Globus pallidus (tissue), 1 donor: ENCODE measurements at regions not wholly inside any gene's neighbourhood (a gene's known extent, or its start where the extent isn't known, plus 50 kb on each side); places are given as distances from the start of the nearest gene placed in this dataset.
"Not testable (repeated sequence)": the region's sequence is repeated elsewhere in the genome, so short reads cannot be mapped to it uniquely, and the experiment has no call there.

Experiments used
- DNase-seq: peaks from one replicate; pipeline ENCODE4 v3.0.0-alpha.2; 2015; ENCODE audit warnings: low spot score

DNA sequence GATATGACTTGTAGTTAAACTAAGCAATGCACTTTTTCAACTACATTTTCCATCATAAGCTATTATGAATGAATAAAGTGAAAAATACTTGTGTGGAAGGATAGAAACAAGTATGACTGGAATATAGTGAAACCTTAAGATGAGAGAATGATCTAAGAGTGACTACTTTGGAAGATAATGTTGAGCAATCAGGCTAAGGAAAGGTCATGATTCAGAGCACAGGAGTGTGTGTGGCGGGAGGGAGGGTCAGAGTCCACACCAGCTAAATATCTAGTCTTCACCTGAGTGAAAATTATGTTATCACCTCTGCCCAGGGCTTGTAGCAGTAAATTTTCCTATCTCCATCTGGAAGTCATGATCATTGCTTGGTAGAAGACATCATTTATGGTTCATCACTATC is 833.4 kb upstream of the ATXN8OS start:
- no peak for DNase-seq

DNA sequence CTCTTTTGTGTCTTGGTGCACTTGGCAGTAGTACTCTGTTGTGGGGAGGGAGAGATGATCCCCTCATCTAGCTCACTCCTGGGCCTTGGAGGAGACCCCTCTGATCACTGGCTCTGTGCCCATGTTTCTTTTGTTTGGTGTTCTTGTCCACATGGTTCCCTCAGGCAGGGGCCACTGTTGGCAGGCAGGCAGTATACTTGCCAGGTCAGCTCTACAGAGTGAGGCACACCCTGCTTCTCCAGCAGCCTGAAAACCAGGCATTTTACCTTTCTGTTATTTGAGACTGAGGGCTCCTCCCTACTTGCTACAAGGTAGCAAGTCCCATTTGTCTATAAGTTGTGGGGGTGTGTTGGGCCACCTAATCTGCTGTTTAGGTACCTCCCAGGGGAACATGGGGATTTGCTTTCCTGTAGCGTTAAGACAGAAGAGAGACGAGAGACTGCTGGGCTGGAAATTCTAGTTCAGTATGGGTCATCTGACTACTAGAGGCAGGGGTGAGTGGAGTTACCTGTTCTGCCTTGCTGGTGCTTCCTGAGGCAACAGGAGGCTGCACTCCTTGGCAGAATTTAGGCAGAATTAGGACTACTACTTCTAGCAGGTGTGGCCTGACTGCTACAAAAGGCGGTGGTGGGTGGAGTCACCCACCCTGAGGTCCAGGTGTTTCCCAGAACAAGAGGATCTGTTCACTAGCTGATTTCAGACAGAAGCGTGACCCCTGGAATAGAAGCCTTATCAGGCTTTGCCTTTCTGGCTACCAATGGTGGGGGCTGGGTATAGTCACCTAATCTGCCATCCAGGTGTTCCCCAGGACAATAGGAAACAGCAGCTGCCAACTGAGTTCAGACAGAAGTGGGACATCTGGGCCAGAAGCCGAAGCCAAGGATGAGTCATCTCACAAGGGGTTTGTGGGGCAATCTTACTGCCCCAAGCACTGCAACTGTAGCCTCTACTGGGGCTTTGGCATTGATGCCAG is 843.0 kb upstream of the ATXN8OS start:
- no peak for DNase-seq

DNA sequence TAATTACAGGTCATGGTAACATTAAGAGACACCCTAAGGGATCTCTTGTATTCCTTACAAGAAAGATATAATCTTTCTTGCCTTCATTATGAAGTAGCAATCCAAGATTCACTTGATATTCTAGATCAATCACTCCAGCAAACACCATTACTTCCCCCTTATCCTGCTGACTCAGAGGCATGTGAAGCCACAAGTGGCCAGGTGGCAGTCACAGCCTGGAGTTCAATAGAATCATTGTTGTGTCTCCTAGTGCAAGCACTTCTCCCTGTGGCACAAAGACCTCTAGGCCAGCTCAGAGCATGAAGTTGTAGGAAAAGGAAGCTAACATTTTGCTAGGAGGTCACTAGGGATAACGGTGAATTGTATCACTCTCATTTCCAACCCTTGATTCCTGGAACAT is 864.3 kb upstream of the ATXN8OS start:
- no peak for DNase-seq

DNA sequence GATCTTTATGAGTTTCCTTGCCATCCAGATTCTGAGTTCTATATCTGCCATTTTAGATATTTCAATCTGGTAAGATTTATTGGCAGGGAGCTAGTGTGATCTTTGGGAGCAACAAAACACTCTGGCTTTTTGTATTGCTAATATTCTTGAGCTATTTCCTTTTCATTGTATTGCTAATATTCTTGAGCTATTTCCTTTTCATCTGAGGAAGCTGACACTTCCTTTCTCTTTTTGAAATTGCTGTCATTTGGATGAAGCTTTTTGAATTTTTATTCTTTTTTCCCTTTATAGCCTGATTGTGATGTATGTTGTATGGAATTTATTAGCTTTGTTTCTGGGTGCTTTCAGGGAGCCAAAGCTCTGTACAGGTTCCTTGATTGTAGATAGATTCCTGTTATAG is 873.5 kb upstream of the ATXN8OS start:
- DNase-seq = no peak

DNA sequence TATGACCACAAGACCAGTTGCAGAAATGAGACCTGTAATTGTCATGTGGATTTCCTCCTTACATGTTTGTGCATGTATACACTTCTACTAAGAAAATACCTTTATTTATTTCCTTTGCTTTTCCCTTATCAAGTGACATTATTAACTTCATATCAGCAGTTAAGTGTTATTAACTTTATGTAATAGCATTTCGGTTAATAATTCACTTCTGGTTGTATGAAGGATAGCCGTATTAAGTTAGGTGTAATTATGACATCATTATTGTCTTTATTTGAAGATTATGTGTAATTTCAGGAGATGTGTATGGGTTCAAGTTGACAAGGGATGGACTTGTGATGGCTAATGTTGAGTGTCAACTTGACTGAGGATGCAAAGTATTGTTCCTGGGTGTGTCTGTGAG is 881.2 kb upstream of the ATXN8OS start:
- DNase-seq = no peak

DNA sequence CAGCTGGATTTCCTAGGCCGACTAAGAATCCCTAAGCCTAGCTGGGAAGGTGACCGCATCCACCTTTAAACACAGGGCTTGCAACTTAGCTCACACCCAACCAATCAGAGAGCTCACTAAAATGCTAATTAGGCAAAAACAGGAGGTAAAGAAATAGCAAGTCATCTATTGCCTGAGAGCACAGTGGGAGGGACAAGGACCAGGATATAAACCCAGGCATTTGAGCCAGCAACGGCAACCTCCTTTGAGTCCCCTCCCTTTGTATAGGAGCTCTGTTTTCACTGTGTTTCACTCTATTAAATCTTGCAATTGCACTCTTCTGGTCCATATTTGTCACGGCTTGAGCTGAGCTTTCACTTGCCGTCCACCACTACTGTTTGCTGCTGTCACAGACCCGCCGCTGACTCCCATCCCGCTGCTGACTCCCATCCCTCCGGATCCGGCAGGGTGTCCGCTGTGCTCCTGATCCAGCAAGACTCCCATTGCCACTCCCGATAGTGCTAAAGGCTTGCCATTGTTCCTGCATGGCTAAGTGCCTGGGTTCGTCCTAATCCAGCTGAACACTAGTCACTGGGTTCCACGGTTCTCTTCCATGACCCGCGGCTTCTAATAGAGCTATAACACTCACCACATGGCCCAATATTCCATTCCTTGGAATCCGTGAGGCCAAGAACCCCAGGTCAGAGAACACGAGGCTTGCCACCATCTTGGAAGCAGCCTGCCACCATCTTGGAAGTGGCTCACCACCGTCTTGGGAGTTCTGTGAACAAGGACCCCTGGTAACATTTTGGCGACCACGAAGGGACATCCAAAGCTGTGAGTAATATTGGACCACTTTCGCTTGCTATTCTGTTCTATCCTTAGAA is 885.8 kb upstream of the ATXN8OS start:
- DNase-seq = not testable (repeated sequence)

DNA sequence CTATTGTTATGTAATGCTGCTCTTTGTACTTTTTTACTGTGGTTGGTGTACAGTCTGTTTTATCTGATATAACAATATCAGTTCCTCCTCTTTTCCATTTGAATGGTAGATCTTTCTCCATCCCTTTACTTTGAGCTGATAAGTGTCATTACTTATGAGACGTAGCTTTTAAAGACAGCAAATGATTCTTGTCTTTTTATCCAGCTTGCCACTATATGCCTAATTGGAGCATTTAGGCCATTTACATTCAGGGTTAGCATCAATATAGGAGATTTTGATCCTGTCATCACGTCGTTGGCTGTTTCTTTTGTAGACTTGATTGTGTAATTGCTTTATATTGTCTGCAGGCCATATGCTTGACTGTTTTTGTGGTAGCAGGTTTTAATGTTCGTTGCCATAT is 894.2 kb upstream of the ATXN8OS start:
- no peak for DNase-seq

DNA sequence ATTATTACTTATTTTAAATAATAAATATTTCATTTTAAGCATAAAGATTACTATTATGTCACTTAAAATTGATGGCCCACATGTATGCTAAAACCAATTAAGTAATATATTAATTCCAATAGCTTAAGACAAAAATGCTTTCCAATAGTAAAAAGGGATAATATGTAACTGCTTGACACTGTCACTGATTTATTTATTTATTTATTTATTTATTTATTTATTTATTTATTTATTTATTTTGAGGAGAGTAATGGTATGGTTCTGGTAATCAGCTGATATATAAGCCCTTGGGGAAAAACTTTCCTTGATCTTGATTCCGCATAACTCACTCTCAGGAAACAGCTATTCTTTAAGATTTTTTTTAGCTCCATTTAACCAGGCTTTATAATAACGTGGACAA is 903.0 kb upstream of the ATXN8OS start:
- DNase-seq = no peak

DNA sequence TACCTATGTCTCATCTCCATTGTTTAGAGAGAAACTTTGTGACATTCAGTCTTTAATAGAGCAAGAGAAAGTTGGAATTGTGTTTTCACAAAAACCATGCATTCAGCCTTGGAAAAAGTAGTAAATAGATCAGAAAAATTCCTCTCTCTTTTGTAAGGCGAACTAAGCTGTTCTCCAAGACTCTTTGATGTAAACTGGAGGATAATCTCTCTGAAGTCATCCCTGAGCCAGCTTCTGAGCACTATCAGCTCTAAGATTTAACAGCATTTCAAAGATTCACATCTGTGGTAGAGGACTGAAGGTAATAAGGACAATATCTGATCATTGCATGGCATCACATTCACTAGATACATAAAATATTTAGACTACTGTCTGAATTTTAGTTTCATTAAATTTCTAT is 904.6 kb upstream of the ATXN8OS start:
- no peak for DNase-seq

DNA sequence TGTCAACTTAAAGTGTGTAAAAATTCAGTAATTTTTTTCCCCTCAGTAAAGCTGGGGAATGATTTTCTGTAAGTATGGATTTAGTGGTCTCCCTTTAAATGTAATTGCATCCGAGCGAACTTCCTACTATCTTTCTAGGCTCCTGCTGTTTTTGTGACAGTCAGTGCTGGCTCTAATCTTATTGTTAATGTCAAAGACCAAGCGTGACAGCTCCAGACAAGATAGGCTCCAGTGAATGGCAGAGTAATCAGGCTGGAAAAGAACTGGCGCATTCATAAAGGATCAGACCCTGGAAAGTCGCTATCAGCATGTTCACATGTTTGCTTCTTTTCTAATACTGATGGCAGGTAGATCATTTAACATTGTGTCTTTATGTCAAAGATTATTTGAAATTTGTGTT is 908.0 kb upstream of the ATXN8OS start:
- DNase-seq = no peak

DNA sequence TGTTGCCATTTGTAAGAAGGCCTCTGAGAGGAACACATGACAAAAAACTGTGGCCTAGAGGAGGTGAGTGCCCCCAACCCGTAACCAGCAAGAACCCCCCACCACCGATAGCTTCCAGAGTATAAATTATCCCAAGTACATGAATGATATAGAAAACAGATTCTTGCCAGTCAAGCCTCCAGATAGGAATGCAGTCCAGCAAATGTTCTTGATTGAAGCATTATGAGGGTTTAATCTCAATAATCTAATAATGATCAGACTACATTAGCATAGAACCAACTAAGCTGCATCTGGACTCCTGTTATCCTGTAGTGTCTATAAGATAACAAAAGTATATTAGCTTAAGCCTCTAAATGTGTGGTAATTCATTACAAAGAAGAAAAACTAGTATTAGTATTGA is 908.9 kb upstream of the ATXN8OS start:
- no peak for DNase-seq

DNA sequence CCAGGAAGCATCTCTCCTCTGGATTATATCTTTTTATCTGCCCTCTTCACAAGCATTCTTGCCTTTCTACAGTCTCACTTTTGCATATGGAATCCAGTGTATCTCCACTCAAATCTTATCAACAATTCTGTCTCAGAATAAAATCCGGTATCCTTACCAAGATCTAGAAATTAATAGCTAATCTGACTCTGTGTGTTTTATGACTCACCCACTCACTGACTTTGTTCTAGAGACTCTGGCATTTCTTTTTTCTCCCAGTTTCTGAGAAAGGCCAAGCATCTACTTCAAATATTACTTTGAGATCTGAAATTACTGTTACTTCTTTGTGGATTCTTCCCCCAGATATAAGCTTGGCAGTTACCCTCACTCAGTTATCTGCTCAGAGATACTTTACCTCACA is 913.5 kb upstream of the ATXN8OS start:
- DNase-seq = no peak

DNA sequence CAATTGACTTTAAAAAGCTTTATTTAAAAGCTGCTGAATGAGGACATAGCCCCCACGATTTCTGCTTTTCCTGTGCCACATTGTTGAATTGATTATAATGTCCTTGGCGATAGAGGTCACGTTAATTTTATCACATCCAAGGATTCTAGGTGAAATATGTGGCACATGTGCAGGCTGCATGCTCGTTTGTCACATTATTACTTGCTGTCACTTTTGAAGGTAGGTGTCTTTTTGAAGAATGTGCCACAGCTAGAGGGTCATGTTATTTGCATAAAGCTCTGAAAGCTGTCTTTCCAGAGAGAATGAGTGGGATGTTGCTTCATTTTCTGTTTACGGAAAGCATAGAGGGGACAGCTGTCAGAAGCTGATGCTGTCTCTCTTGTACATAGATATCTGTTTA is 927.6 kb upstream of the ATXN8OS start:
- DNase-seq = no peak

DNA sequence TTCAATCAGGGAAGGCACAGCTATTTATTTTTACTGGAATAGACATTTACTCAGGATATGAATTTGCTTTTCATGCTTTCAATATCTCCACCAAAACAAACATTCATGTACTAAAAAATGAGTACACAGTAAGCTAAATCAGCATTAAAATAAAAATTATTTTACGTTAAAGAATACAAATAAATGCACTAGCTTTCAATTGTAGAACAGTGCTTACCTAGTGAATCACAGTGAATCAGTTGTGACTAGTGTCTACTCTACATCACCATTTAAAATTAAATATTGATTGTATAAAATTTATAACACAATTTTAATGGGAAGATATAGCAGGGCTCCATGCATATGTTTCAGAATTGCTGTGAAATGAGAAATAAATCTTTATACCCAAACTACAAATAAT is 929.6 kb upstream of the ATXN8OS start:
- DNase-seq = no peak

DNA sequence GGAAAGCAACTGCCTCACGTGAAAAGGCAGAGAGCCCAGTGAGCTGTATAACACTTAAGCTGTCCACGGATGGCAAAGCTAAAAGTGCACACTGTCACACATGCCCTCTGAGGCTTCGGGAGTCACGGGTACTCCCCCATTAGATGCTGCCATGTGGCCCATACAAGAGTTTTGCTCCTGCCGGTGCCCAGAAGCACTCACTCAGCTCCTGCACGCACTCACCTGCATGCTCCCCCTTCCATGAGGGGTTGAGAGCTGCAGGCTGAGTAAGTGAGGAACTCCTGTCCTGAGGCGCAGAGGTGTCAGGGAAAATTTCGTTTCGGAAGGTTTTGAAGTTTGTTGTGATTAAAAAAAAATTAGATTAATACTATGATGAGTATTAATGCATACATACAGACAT is 939.2 kb upstream of the ATXN8OS start:
- no peak for DNase-seq

DNA sequence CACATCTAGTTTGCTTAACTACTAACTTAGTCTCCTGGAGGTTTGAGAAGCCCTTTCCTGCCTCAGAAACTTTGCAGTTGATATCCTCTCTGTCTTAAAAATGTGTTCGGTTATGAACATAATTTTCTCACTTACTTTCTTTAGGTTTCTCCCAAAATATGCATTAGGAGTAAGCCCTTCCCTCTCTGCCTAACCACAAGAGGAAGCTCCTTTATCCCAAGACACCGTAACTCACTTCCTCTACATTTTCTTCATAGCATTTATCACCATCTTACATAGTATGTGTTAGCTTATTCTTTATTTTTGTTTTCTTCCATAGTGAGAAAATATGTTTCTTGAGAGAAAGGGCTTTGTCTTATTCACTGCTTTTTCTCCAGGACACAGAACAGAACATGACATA is 952.5 kb upstream of the ATXN8OS start:
- no peak for DNase-seq

DNA sequence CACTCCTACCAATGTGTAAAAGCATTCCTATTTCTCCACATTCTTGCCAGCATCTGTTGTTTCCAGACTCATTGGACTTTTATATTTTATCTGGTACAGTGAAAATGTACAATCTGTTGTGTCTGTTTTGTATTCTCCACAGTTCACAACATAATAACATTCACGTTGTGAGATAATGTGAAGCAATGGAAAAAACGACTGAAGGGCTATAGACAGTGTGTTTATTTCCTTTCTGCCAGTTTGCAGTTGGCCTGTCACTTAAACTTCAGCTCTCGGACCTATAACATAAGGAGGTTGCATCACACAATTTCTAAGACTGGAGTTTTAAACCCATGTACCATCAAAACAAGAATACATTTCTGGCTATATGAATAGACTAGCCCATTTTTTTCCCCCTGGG is 965.5 kb upstream of the ATXN8OS start:
- no peak for DNase-seq

DNA sequence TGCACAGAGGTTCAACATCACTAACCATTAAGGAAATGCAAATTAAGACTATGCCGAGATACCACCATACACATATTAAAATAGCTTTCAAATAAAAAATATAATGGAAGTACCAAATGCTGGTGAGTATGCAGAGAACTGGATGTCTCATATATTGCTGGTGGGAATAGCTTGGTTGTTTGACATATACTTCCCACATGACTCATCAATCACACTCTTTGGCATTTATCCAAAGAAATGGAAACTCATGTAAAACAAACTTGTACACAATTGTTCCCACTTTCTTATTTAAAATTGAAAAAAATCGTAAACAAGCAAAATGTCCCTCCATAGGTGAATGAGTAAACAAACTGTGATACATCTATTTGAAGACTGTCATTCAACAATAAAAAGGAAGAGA is 982.6 kb upstream of the ATXN8OS start:
- no peak for DNase-seq

DNA sequence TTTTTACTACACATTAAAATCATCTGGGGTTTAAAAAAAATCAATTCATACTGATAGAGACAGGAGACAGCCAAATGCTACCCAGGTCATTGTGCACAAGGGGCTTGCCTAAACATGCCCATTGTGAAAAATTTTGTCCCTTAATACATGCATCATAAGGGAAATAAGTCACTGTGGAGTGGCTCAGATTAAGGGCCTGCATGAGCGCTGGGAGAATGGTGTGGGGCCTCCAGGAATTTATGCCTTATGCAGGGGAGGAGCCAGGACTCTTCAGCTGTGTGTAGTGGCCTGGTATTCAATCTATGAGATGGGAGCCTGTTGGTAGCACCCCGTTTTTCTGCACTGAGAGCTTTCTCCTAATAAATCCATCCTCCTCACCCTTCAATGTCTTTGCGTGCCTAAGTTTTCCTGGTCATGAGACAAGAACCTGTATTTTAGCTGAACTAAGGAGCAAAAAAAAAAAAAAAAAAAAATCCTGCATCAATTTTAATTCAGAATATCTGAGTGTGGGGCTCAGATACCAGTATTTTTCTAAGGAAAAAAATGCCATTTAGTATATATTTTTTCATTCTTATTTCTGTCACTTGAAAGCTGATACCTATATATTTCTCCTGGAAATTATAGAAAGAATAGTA is 997.6 kb upstream of the ATXN8OS start:
- DNase-seq = no peak

DNA sequence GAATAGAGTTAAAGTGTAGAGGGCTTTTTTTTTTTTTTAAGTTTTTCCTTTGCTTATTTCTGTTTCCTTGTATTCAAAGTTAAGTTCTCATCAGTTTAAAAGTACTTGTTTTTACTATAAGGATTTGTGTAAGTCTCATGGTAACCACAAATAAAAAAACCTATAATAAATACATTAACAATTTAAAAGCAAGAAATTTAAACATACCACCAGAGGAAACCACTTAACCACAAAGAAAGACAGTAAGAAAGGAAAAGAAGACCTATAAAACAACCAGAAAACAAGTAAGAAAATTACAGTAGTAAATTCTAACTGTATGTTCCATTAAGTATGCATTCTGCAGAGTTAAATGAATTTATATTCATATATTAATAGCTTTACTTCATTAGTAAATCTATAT is 999.1 kb upstream of the ATXN8OS start:
- DNase-seq = no peak

DNA sequence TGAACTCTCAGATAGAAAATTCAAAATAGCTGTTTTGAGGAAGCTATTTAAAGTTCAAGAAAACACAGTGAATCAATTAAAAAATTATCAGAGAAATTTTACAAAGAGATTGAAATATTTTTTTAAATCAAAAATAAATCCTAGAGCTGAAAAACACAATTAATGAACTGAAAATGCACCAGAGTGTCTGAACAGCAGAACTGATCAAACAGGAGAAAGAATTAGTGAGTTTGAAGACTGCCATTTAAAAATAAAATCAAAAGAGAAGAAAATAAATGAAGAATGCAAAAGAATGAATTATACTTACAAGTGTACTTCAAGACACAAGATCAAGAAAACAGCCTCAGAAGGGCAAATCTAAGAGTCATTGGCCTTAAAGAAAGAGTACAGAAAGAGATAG is 1000.2 kb upstream of the ATXN8OS start:
- DNase-seq = no peak

DNA sequence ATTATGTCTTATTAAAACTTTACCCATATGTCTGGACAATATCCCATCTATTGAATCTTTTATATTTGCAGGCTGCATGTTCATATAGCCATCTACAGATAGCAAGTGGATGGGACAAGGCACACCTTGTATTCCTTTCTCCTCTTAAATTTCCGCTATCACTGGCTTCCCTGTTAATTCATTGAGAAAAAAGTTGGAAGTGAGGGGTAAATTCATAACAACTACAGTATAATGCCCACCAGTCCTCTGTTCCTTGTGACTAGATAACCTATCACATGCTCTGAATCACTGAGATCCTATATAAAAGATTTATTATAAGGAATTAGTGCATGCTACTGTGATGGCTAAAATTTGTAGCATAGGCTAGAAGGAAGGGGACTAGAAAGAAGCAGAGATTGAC is 1005.8 kb upstream of the ATXN8OS start:
- no peak for DNase-seq

DNA sequence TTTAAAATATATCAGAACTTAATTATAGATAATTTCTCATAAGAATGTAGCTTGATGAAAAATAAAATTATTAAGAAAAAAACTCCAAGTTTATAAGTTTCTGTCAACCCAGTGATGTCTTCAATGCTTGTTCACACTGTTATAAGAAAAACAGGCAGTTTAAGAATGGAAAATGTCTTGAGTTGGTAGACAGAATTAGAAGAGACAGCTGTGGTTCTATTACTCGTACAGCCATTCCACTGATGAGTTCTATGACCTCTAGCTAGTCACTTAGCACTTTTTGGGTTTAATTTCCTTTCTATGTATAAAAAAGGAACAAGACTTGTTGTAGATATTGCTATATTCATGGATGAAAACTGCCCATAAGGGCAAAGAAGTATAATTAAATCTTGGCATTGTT is 1013.1 kb upstream of the ATXN8OS start:
- no peak for DNase-seq
